SK-N-SH (cell line): ENCODE measurements at regions not wholly inside any gene's neighbourhood (a gene's known extent, or its start where the extent isn't known, plus 50 kb on each side); places are given as distances from the start of the nearest gene placed in this dataset.
"Not testable (repeated sequence)": the region's sequence is repeated elsewhere in the genome, so short reads cannot be mapped to it uniquely, and the experiment has no call there.

Experiments used
- CTCF ChIA-PET: fragments of 300-600, 350-600 bp; formaldehyde crosslinking; extraction: SDS; loops from one replicate; lab custom pipeline; 2021; lab: Yijun Ruan, JAX
- POLR2A ChIA-PET: fragments of 350-600 bp; sonication (Branson Sonifier 250); formaldehyde crosslinking; extraction: SDS; loops from one replicate; lab custom pipeline; 2020; ENCODE audit warnings: antibody characterized with exemption, inconsistent platforms; lab: Yijun Ruan, JAX
- DNase-seq: peaks from one replicate; pipeline ENCODE4 v3.0.0; 2012
- H2AFZ ChIP-seq: fragments of 200-600 bp; sonication (generic); 2 replicates; pipeline ENCODE4 v1.8.1; 2016; ENCODE audit warnings: antibody characterized with exemption, mild to moderate bottlenecking, low read depth
- H3F3A ChIP-seq: fragments of 200-600 bp; sonication (generic); replicated peaks from 2 replicates; pipeline ENCODE3; 2016; ENCODE audit warnings: antibody characterized with exemption, mild to moderate bottlenecking; ENCODE audit not compliant: insufficient read depth
- H3K27ac ChIP-seq, 2 experiments: fragments of 200-500 bp in 1 of 2; fragments of 200-600 bp in 1 of 2; sonication (Bioruptor generic) in 1 of 2; sonication (generic), shearing (Covaris generic) in 1 of 2; 2 replicates each; pipeline versions ENCODE4 v1.5.1 to v1.6.1; 2014 to 2016; ENCODE audit warnings: low read depth in 2 of 2, inconsistent platforms in 1 of 2, low read length in 1 of 2, mild to moderate bottlenecking in 1 of 2, mixed read lengths in 1 of 2
- H3K27me3 ChIP-seq: fragments of 200-600 bp; sonication (generic), shearing (Covaris generic); 2 replicates; pipeline ENCODE4 v1.6.1; 2016; ENCODE audit warnings: mixed run types; ENCODE audit not compliant: insufficient read depth
- H3K36me3 ChIP-seq, 2 experiments: fragments of 200-500 bp in 1 of 2; fragments of 200-600 bp in 1 of 2; sonication (Bioruptor generic) in 1 of 2; sonication (generic) in 1 of 2; replicated peaks in 1 of 2; 2 replicates each; pipeline versions ENCODE3 to v1.5.1; 2014 to 2016; ENCODE audit warnings: low read length in 1 of 2, mild to moderate bottlenecking in 1 of 2; ENCODE audit not compliant: insufficient read depth in 2 of 2, control insufficient read depth in 1 of 2
- H3K4me1 ChIP-seq, 2 experiments: fragments of 200-500 bp in 1 of 2; fragments of 200-600 bp in 1 of 2; sonication (Bioruptor generic) in 1 of 2; sonication (generic), shearing (Covaris generic) in 1 of 2; 2 replicates each; pipeline versions ENCODE4 v1.5.1 to v1.6.1; 2014 to 2016; ENCODE audit warnings: low read depth in 1 of 2, low read length in 1 of 2, mixed run types in 1 of 2; ENCODE audit not compliant: insufficient read depth in 2 of 2, control insufficient read depth in 1 of 2
- H3K4me2 ChIP-seq: fragments of 200-600 bp; sonication (generic), shearing (Covaris generic); 2 replicates; pipeline ENCODE4 v1.6.1; 2017; ENCODE audit warnings: mixed run types
- H3K4me3 ChIP-seq, 2 experiments: fragments of 200-500 bp in 1 of 2; fragments of 200-600 bp in 1 of 2; sonication (Bioruptor generic) in 1 of 2; sonication (generic), shearing (Covaris generic) in 1 of 2; 2 replicates each; pipeline versions ENCODE4 v1.5.1 to v1.8.1; 2014 to 2016; ENCODE audit warnings: low read depth in 2 of 2, inconsistent platforms in 1 of 2, low read length in 1 of 2, mild to moderate bottlenecking in 1 of 2, mixed read lengths in 1 of 2, moderate library complexity in 1 of 2
- H3K79me2 ChIP-seq: fragments of 200-600 bp; sonication (generic); 2 replicates; pipeline ENCODE4 v1.8.1; 2017; ENCODE audit warnings: mild to moderate bottlenecking; ENCODE audit not compliant: insufficient read depth
- H3K9ac ChIP-seq: fragments of 200-600 bp; sonication (generic); 2 replicates; pipeline ENCODE4 v1.6.1; 2017; ENCODE audit warnings: mixed run types
- H3K9me2 ChIP-seq: fragments of 200-600 bp; sonication (generic); 2 replicates; pipeline ENCODE4 v1.6.1; 2017; ENCODE audit warnings: mixed run types
- H3K9me3 ChIP-seq: fragments of 200-600 bp; sonication (generic); 2 replicates; pipeline ENCODE4 v1.6.1; 2017; ENCODE audit warnings: mixed run types, mild to moderate bottlenecking, moderate library complexity
- H4K20me1 ChIP-seq: fragments of 200-600 bp; sonication (generic); 2 replicates; pipeline ENCODE4 v1.6.1; 2017; ENCODE audit warnings: mild to moderate bottlenecking, mixed run types; ENCODE audit not compliant: insufficient read depth
- FOXJ3 ChIP-seq: sonication (generic); formaldehyde crosslinking; IDR thresholded peaks from 2 replicates; pipeline ENCODE4 v1.5.1; 2020; ENCODE audit warnings: mild to moderate bottlenecking, missing genetic modification reagents
- GATA2 ChIP-seq: sonication (generic); formaldehyde crosslinking; IDR thresholded peaks from 2 replicates; pipeline ENCODE4 v1.5.0; 2020; ENCODE audit warnings: mild to moderate bottlenecking, missing genetic modification reagents
- MAX ChIP-seq: IDR thresholded peaks from 2 replicates; pipeline ENCODE4 v1.4.0; 2012; ENCODE audit warnings: low read depth
- MEF2A ChIP-seq: IDR thresholded peaks from 2 replicates; pipeline ENCODE4 v1.4.0; 2012; ENCODE audit warnings: low read depth, borderline replicate concordance
- NRF1 ChIP-seq: IDR thresholded peaks from 2 replicates; pipeline ENCODE4 v1.6.1; 2012; ENCODE audit warnings: low read depth, mild to moderate bottlenecking, low read length
- POLR2AphosphoS5 ChIP-seq: IDR thresholded peaks from 2 replicates; pipeline ENCODE4 v1.6.1; 2012; ENCODE audit warnings: low read depth, low read length
- REST ChIP-seq: IDR thresholded peaks from 2 replicates; pipeline ENCODE4 v1.6.1; 2012; ENCODE audit warnings: mild to moderate bottlenecking, low read depth, low read length, moderate library complexity
- SIN3A ChIP-seq: IDR thresholded peaks from 2 replicates; pipeline ENCODE4 v1.6.1; 2012; ENCODE audit warnings: low read depth, mild to moderate bottlenecking, low read length, moderate library complexity, borderline replicate concordance
- TAF1 ChIP-seq: IDR thresholded peaks from 2 replicates; pipeline ENCODE4 v1.6.1; 2012; ENCODE audit warnings: low read depth, mild to moderate bottlenecking, low read length, moderate library complexity, borderline replicate concordance
- TCF12 ChIP-seq: IDR thresholded peaks from 2 replicates; pipeline ENCODE4 v1.4.0; 2012
- TEAD4 ChIP-seq: IDR thresholded peaks from 2 replicates; pipeline ENCODE4 v1.4.0; 2012; ENCODE audit warnings: mild to moderate bottlenecking, borderline replicate concordance; ENCODE audit not compliant: insufficient read depth
- WGBS: methylation state at CpG from one replicate; pipeline ENCODE4 v1.1.6; 2017; ENCODE audit warnings: low lambda C conversion rate; 5-methylcytosine and 5-hydroxymethylcytosine counted together
- TF ChIP-seq, protein P1 (sequence below): fragments of 200-600 bp; sonication (generic); IDR thresholded peaks from 2 replicates; pipeline ENCODE4 v1.6.1; 2017; ENCODE audit warnings: antibody characterized with exemption, mild to moderate bottlenecking, moderate library complexity
- TF ChIP-seq, protein P2 (sequence below): IDR thresholded peaks from 2 replicates; pipeline ENCODE4 v1.4.0; 2012; ENCODE audit warnings: low read depth, borderline replicate concordance

DNA sequence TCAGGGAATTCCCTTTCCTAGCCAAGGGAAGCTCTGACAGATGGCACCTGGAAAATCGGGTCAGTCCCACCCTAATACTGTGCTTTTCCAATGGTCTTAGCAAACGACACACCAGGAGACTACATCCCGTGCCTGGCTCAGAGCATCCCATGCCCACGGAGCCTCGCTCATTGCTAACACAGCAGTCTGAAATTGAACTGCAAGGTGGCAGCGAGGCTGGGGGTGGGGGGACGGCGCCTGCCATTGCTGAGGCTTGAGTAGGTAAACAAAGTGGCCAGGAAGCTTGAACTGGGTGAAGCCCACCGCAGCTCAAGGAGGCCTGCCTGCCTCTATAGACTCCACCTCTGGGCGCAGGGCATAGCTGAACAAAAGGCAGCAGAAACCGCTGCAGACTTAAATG lies 279.5 kb upstream of the LUZP2 start:
- H3K27ac ChIP-seq, H3K27me3 ChIP-seq, H3K79me2 ChIP-seq, H4K20me1 ChIP-seq, H3K9ac ChIP-seq, H3K36me3 ChIP-seq, H3K4me2 ChIP-seq, H3K9me3 ChIP-seq, POLR2A ChIA-PET, DNase-seq, H3F3A ChIP-seq, H3K4me3 ChIP-seq, H2AFZ ChIP-seq, H3K9me2 ChIP-seq, CTCF ChIA-PET, H3K4me1 ChIP-seq: not testable (repeated sequence)
- 49% methylated on average over 9 of the region's 11 CpGs for WGBS

- CTCF ChIA-PET, result no interaction called here
- no peaks in the 10 kb centered on the region for H3K4me1 ChIP-seq
- H3K9me3 ChIP-seq, result no peaks in the 10 kb centered on the region
- H3K4me3 ChIP-seq, result no peak overlapping the region
- no peak for DNase-seq
- POLR2A ChIA-PET, result no interaction called here
- H4K20me1 ChIP-seq, result no peaks in the 10 kb centered on the region
- no peak overlapping the region for H3K9ac ChIP-seq
- no peaks in the 10 kb centered on the region for H3K36me3 ChIP-seq
- H3F3A ChIP-seq, result no peaks in the 10 kb centered on the region
- H3K27ac ChIP-seq, result no peak overlapping the region
- H3K27me3 ChIP-seq, result no peaks in the 10 kb centered on the region
- H3K79me2 ChIP-seq, result no peaks in the 10 kb centered on the region
- TF ChIP-seq FOXJ3 (CRISPR knock-in tag) (no peak), SIN3A (no peak), MAX (no peak), POLR2AphosphoS5 (no peak), REST (no peak), TCF12 (no peak), TAF1 (no peak), NRF1 (no peak), TEAD4 (no peak), MEF2A (no peak), GATA2 (CRISPR knock-in tag) (no peak)
- TF ChIP-seq, protein P1, sequence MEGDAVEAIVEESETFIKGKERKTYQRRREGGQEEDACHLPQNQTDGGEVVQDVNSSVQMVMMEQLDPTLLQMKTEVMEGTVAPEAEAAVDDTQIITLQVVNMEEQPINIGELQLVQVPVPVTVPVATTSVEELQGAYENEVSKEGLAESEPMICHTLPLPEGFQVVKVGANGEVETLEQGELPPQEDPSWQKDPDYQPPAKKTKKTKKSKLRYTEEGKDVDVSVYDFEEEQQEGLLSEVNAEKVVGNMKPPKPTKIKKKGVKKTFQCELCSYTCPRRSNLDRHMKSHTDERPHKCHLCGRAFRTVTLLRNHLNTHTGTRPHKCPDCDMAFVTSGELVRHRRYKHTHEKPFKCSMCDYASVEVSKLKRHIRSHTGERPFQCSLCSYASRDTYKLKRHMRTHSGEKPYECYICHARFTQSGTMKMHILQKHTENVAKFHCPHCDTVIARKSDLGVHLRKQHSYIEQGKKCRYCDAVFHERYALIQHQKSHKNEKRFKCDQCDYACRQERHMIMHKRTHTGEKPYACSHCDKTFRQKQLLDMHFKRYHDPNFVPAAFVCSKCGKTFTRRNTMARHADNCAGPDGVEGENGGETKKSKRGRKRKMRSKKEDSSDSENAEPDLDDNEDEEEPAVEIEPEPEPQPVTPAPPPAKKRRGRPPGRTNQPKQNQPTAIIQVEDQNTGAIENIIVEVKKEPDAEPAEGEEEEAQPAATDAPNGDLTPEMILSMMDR, result no peak
- TF ChIP-seq, protein P2, sequence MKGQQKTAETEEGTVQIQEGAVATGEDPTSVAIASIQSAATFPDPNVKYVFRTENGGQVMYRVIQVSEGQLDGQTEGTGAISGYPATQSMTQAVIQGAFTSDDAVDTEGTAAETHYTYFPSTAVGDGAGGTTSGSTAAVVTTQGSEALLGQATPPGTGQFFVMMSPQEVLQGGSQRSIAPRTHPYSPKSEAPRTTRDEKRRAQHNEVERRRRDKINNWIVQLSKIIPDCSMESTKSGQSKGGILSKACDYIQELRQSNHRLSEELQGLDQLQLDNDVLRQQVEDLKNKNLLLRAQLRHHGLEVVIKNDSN, result no peak
- no peak overlapping the region for H3K4me2 ChIP-seq
- WGBS, result 12% methylated on average over 1 of the region's 1 CpG
- no peak overlapping the region for H2AFZ ChIP-seq
- H3K9me2 ChIP-seq, result no peaks in the 10 kb centered on the region
Measured at GRCh38 chr11:24225501-24225900, 271.4 kb upstream of the LUZP2 start.
